ENCODE measurements at regions not wholly inside any gene's neighbourhood (a gene's known extent, or its start where the extent isn't known, plus 50 kb on each side); places are given as distances from the start of the nearest gene placed in this dataset.

DNA sequence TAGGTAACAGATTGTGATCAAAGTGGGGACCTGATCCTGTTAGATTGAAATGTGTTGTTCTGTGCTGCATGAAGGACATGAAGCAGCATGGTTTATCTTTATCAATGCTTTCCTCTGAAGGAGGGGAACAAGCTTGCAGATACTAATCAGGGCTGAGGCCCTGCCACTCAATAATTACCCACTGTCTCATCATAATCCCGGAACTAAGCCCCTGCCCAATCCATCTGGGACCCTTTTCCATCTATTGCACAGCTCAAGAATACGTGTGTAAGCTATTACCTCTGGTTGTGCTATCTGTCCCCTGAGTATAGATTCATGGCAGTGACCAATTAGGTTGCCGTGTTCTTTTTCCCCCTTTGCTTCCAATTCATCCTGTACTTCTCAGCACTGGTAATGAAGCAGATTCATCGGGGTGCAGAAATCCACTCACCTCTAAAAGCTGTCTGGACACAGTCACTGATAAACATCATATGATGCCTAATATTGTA, 67.8 kb downstream of the OTX2 start:
- TF ChIP-seq, protein P1, sequence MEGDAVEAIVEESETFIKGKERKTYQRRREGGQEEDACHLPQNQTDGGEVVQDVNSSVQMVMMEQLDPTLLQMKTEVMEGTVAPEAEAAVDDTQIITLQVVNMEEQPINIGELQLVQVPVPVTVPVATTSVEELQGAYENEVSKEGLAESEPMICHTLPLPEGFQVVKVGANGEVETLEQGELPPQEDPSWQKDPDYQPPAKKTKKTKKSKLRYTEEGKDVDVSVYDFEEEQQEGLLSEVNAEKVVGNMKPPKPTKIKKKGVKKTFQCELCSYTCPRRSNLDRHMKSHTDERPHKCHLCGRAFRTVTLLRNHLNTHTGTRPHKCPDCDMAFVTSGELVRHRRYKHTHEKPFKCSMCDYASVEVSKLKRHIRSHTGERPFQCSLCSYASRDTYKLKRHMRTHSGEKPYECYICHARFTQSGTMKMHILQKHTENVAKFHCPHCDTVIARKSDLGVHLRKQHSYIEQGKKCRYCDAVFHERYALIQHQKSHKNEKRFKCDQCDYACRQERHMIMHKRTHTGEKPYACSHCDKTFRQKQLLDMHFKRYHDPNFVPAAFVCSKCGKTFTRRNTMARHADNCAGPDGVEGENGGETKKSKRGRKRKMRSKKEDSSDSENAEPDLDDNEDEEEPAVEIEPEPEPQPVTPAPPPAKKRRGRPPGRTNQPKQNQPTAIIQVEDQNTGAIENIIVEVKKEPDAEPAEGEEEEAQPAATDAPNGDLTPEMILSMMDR (IDR thresholded peaks at IDR 0.05; ENCODE audit: control extremely low read depth in 1 of 3, insufficient read depth in 1 of 3, low read depth in 1 of 3, low read length in 3 of 3) = no peak
- TF ChIP-seq, protein P2, sequence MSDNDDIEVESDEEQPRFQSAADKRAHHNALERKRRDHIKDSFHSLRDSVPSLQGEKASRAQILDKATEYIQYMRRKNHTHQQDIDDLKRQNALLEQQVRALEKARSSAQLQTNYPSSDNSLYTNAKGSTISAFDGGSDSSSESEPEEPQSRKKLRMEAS (IDR thresholded peaks at IDR 0.05) = no peak
- no peak for TF ChIP-seq CREB1 (IDR thresholded peaks at IDR 0.05)
- TF ChIP-seq EP300 (IDR thresholded peaks at IDR 0.05; ENCODE audit: borderline replicate concordance in 1 of 2, low read depth in 2 of 2, low read length in 2 of 2) = no peak
- no peak for TF ChIP-seq RXRA (IDR thresholded peaks at IDR 0.05; ENCODE audit: insufficient read depth, low read depth, low read length)
- TF ChIP-seq EZH2 (IDR thresholded peaks at IDR 0.05; ENCODE audit: low read depth, low read length, severe bottlenecking) = no peak
- no peak for TF ChIP-seq JUND (IDR thresholded peaks at IDR 0.05; ENCODE audit: low read length)
- TF ChIP-seq BCL11A (IDR thresholded peaks at IDR 0.05; ENCODE audit: low read depth in 2 of 2, low read length in 2 of 2) = no peak
- no peak for TF ChIP-seq POLR2AphosphoS5 (IDR thresholded peaks at IDR 0.05; ENCODE audit: low read depth, low read length)

Data from H1 (cell line).